Fibroblast of villous mesenchyme (primary cell): ENCODE measurements at regions not wholly inside any gene's neighbourhood (a gene's known extent, or its start where the extent isn't known, plus 50 kb on each side); places are given as distances from the start of the nearest gene placed in this dataset.
"Not testable (repeated sequence)": the region's sequence is repeated elsewhere in the genome, so short reads cannot be mapped to it uniquely, and the experiment has no call there.

Source experiments
- DNase-seq: peaks from one replicate; pipeline ENCODE4 v3.0.0-alpha.2; 2010; ENCODE audit warnings: low read depth
- H3K4me3 ChIP-seq: 2 replicates; pipeline ENCODE4 v1.5.1; 2011; ENCODE audit warnings: low read depth, mild to moderate bottlenecking, low read length
- TF ChIP-seq, protein P1 (sequence below): IDR thresholded peaks from 2 replicates; pipeline ENCODE4 v1.5.1; 2012; ENCODE audit warnings: low read depth, mild to moderate bottlenecking, low read length; ENCODE audit not compliant: insufficient read depth

- TF ChIP-seq, protein P1, sequence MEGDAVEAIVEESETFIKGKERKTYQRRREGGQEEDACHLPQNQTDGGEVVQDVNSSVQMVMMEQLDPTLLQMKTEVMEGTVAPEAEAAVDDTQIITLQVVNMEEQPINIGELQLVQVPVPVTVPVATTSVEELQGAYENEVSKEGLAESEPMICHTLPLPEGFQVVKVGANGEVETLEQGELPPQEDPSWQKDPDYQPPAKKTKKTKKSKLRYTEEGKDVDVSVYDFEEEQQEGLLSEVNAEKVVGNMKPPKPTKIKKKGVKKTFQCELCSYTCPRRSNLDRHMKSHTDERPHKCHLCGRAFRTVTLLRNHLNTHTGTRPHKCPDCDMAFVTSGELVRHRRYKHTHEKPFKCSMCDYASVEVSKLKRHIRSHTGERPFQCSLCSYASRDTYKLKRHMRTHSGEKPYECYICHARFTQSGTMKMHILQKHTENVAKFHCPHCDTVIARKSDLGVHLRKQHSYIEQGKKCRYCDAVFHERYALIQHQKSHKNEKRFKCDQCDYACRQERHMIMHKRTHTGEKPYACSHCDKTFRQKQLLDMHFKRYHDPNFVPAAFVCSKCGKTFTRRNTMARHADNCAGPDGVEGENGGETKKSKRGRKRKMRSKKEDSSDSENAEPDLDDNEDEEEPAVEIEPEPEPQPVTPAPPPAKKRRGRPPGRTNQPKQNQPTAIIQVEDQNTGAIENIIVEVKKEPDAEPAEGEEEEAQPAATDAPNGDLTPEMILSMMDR = no peak
- no peak overlapping the region for H3K4me3 ChIP-seq
- DNase-seq = no peak
Measured at GRCh38 chr11:13134066-13134465, 125.0 kb downstream of the RASSF10 start.

DNA sequence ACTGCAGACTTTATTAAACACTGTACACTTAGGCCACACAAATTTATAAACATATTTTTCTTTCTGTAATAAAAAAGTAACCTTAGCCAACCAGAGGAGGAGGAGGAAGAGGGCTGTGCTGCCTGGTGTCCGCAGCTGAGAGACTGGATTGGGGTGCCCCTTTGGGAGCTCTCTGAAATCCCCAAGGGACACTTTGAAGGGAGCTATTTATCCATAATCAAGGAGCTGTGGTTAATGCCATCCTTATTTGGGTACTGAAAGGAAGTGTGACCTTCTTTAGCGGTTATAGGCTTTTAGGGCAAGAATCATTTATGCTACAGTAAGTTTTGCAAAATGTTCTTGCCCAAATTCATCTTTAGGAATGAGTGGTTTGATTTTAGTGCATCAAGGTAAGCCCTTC lies 125.8 kb downstream of the RASSF10 start:
- no peak for DNase-seq
- H3K4me3 ChIP-seq = no peak overlapping the region
- TF ChIP-seq, protein P1 = no peak

GRCh38 chr11:13135385-13136271 lies 126.5 kb downstream of the RASSF10 start:
- TF ChIP-seq, protein P1 = no peak
- DNase-seq = peak; percentile 64
- H3K4me3 ChIP-seq = no peak overlapping the region

- no peak for DNase-seq
- TF ChIP-seq, protein P1 = no peak
- no peak overlapping the region for H3K4me3 ChIP-seq
Measured at GRCh38 chr11:13136272-13136596, 127.1 kb downstream of the RASSF10 start.

GRCh38 chr11:13137844-13138301 lies 128.8 kb downstream of the RASSF10 start:
- TF ChIP-seq, protein P1 = no peak
- no peak for DNase-seq
- no peak overlapping the region for H3K4me3 ChIP-seq

DNA sequence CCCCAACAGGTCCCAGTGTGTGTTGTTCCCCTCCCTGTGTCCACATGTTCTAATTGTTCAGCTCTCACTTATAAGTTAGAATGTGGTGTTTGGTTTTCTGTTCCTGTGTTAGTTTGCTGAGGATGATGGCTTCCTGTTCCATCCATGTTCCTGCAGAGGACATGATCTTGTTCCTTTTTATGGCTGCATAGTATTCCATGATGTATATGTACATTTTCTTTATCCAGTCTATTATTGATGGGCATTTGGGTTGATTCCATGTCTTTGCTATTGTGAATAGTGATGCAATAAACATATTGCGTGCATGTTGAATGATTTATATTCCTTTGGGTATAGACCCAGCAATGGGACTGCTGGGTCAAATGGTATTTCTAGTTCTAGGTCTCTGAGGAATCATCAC lies 130.0 kb downstream of the RASSF10 start:
- not testable (repeated sequence) for DNase-seq, H3K4me3 ChIP-seq

GRCh38 chr11:13140028-13140870 lies 131.1 kb downstream of the RASSF10 start:
- H3K4me3 ChIP-seq = no peak overlapping the region
- DNase-seq = peak; percentile 13
- TF ChIP-seq, protein P1 = no peak
